Heart left ventricle (tissue), 13 donors: ENCODE measurements at regions not wholly inside any gene's neighbourhood (a gene's known extent, or its start where the extent isn't known, plus 50 kb on each side); places are given as distances from the start of the nearest gene placed in this dataset.

Experiments
- POLR2A ChIP-seq, 2 donors: fragments of 450-650 bp; IDR thresholded peaks; one replicate each; pipeline ENCODE4 v1.6.1; 2017; ENCODE audit warnings: antibody characterized with exemption in 2 of 2, mild to moderate bottlenecking in 2 of 2, moderate library complexity in 2 of 2
- TF ChIP-seq, protein P1 (sequence below), 12 donors: fragments of 200-600 bp; sonication (generic) in 4 of 12; IDR thresholded peaks; one replicate each; pipeline versions ENCODE4 v1.5.0 to v1.8.0; 2018 to 2022; ENCODE audit warnings: antibody characterized with exemption in 12 of 12, mild to moderate bottlenecking in 5 of 12
- donor health status: ischemic (EF 13 %, LVEDD 7.1; RV severe dilation, severe dysfunction).
- donor health status: DM: no; HTN: yes; CAD: no.
- donor health status: DM: no; HTN: no; CAD: no.
- donor health status: ischemic (EF 25% LVEDD 6.9; RV normal size, moderate dysfunction).
- donor health status: ischemic (EF 25% LVEDD 5.7; RV mildly dilated, moderate dysfunction).
- donor health status: ischemic (EF 35%, LVEDD 5.7; RV mildly dilated, moderate dysfunction).
- donor health status: nonischemic (EF 11% LVEDD 7.7; RV severe dilation, severe dysfunction).
- donor health status: DM: yes; HTN: yes; CAD: no.
- donor health status: PGD.
- donor health status: ischemic (EF 29% LVEDD 5.4; RV normal size, mild dysfunction).
- donor health status: nonischemic (EF 23%, LVEDD 6.1; RV moderate dilation, normal function).

DNA sequence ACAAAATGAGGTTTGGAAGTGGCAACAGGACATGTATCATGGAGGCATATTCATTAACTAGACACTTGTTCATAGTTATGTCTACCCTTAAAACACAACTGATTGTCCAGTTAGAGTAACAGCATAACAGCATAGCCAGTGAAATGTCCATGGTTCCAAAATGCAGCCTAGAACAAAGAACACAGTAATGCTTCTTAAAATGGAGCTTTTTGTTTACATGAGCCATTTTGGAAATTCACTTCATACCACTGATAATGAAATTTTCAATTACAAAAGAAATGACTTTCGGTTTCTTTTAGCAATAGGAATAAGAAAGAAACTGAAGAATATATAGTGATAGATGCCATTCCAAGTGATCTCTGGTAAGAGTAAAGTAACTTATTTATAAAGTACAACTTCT is 111.1 kb upstream of the DST start:
- TF ChIP-seq POLR2A (IDR thresholded peaks at IDR 0.05), result no peak
- TF ChIP-seq, protein P1, sequence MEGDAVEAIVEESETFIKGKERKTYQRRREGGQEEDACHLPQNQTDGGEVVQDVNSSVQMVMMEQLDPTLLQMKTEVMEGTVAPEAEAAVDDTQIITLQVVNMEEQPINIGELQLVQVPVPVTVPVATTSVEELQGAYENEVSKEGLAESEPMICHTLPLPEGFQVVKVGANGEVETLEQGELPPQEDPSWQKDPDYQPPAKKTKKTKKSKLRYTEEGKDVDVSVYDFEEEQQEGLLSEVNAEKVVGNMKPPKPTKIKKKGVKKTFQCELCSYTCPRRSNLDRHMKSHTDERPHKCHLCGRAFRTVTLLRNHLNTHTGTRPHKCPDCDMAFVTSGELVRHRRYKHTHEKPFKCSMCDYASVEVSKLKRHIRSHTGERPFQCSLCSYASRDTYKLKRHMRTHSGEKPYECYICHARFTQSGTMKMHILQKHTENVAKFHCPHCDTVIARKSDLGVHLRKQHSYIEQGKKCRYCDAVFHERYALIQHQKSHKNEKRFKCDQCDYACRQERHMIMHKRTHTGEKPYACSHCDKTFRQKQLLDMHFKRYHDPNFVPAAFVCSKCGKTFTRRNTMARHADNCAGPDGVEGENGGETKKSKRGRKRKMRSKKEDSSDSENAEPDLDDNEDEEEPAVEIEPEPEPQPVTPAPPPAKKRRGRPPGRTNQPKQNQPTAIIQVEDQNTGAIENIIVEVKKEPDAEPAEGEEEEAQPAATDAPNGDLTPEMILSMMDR (IDR thresholded peaks at IDR 0.05), result no peak
